ENCODE measurements at regions not wholly inside any gene's neighbourhood (a gene's known extent, or its start where the extent isn't known, plus 50 kb on each side); places are given as distances from the start of the nearest gene placed in this dataset.

DNA sequence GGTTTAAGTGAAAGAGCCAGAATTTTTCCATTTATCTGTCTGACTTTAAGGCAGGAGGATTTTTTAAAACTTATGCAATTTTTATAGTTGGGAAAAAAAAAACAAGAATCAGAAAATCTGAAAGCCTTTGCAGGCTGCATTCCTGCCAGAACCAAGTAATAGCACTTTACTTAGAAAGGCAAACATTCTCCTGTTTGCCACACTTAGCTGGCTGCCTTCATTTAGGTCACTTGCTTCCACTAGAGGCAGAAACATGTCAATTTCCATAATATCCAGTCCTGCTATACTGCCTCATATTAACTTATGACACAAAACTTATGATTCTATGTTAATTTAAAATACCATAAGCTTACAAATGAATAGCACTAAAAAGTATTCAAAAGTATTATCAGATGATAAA is 425.8 kb downstream of the FRK start:
- no peak for DNase-seq (ENCODE audit: low read depth)
- POLR2A ChIA-PET, result interaction anchor here (0.7 kb wide), 1 partner anchor 58 kb away, joined by 4 read pairs; no protein-coding TSS in a partner anchor
- no peaks in the 10 kb centered on the region for H3K27me3 ChIP-seq (ENCODE audit: control insufficient read depth, insufficient read depth, low read length)
- CTCF ChIA-PET, result no interaction called here
- 0 out of 2 replicates have a peak, but pooled peaks have one; percentile 11 for TF ChIP-seq CTCF (IDR thresholded peaks at IDR 0.05; ENCODE audit: insufficient read depth, low read depth, low read length)
- H3K36me3 ChIP-seq (ENCODE audit: control insufficient read depth, insufficient read depth, low read length), result no peaks in the 10 kb centered on the region
- H3K4me3 ChIP-seq (ENCODE audit: low read depth, low read length), result no peak overlapping the region

DNA sequence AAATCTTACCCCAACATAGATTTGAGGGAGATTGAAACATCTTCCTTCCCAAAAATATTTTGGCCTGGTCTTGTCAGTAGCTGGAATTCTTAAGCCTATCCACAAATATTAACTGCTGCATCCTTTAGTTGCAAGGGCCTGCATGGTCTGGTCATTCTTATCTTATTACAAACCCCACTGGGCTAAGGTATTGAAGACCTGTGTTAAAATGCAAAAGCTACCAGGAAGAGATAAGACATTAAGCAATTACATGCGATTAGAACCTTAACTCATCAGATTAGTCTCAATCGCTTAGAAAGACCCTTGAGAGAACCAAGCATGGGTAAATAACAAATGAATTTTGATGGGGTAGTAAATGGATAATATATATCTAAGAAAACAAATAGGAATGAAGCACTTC is 426.6 kb downstream of the FRK start:
- no peak for TF ChIP-seq CTCF (IDR thresholded peaks at IDR 0.05; ENCODE audit: insufficient read depth, low read depth, low read length)
- Histone ChIP-seq H3K27me3 (ENCODE audit: control insufficient read depth, insufficient read depth, low read length) (no peaks in the 10 kb centered on the region), H3K4me3 (ENCODE audit: low read depth, low read length) (no peak overlapping the region), H3K36me3 (ENCODE audit: control insufficient read depth, insufficient read depth, low read length) (no peaks in the 10 kb centered on the region)
- POLR2A ChIA-PET, result no interaction called here
- CTCF ChIA-PET, result no interaction called here
- DNase-seq (ENCODE audit: low read depth), result no peak

GRCh38 chr6:115631028-115631427 is 429.7 kb downstream of the FRK start:
- ChIA-PET CTCF (no interaction called here), POLR2A (no interaction called here)
- Histone ChIP-seq H3K36me3 (ENCODE audit: control insufficient read depth, insufficient read depth, low read length) (no peaks in the 10 kb centered on the region), H3K4me3 (ENCODE audit: low read depth, low read length) (no peak overlapping the region), H3K27me3 (ENCODE audit: control insufficient read depth, insufficient read depth, low read length) (no peaks in the 10 kb centered on the region)
- no peak for DNase-seq (ENCODE audit: low read depth)
- no peak for TF ChIP-seq CTCF (IDR thresholded peaks at IDR 0.05; ENCODE audit: insufficient read depth, low read depth, low read length)

GRCh38 chr6:115630424-115631024 is 430.2 kb downstream of the FRK start:
- ChIA-PET CTCF (no interaction called here), POLR2A (no interaction called here)
- H3K27me3 ChIP-seq (ENCODE audit: control insufficient read depth, insufficient read depth, low read length), result no peaks in the 10 kb centered on the region
- DNase-seq (ENCODE audit: low read depth), result no peak
- no peak overlapping the region for H3K4me3 ChIP-seq (ENCODE audit: low read depth, low read length)
- TF ChIP-seq CTCF (IDR thresholded peaks at IDR 0.05; ENCODE audit: insufficient read depth, low read depth, low read length), result no peak
- no peaks in the 10 kb centered on the region for H3K36me3 ChIP-seq (ENCODE audit: control insufficient read depth, insufficient read depth, low read length)

- no peak for TF ChIP-seq CTCF (IDR thresholded peaks at IDR 0.05; ENCODE audit: insufficient read depth, low read depth, low read length)
- DNase-seq (ENCODE audit: low read depth), result no peak
- CTCF ChIA-PET, result no interaction called here
- no peaks in the 10 kb centered on the region for H3K27me3 ChIP-seq (ENCODE audit: control insufficient read depth, insufficient read depth, low read length)
- no peaks in the 10 kb centered on the region for H3K36me3 ChIP-seq (ENCODE audit: control insufficient read depth, insufficient read depth, low read length)
- POLR2A ChIA-PET, result no interaction called here
- no peak overlapping the region for H3K4me3 ChIP-seq (ENCODE audit: low read depth, low read length)
Observed at GRCh38 chr6:115629415-115629814, 431.3 kb downstream of the FRK start.
